Stimulated activated CD4-positive, alpha-beta T cell treated with anti-CD3 and anti-CD28 coated beads, Interleukin-4, amount 100 ng/mL, for 4 hours (primary cell): ENCODE measurements at regions not wholly inside any gene's neighbourhood (a gene's known extent, or its start where the extent isn't known, plus 50 kb on each side); places are given as distances from the start of the nearest gene placed in this dataset.

ENCODE experiments used
- DNase-seq, 2 experiments: peaks; one replicate each; pipeline ENCODE4 v3.0.0-alpha.2; 2020

DNA sequence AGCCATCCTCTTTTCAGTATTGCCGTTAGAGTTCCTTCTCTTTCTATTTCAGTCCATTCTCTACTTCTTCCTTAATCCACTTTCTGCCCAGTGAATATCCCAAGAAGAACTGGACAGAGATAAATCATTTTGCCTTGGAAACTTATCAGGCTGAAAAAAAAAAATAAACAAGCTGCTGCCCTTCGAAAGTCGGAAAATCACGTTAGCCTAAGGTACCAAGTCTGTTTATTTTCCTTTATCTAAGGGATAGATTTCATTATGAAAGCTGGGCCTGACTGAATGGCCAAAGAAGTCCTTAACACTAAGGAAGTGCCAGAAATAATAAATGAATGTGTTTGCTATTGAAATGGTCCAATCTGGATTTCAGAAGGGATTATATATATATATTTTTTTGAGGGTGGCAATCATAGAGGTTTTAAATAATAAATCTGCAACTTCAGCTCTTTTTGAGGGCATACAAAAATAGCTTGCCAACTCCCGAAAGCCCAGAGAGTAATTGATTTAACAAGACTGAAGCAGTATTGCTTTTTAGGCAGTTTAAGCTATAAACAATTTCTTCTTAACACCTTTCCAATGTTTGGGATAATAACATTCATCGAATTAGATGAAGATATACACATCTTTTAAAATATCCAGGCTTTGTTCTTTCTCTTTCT, 127.0 kb upstream of the STMND1 start:
- DNase-seq: no peak

DNA sequence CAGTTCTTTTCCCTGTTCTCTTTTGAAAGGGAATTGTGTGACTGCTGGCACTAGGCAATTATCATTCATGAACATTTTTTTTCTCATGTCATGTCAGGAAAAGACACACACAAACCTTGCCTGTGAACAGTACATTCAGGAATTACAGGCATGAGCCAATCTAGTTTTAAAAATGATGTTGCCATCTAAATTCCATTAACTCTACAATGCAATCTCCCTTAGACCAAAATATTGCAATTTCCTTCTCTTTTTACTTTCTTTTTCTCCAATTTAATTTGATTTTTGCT, 127.5 kb upstream of the STMND1 start:
- DNase-seq: no peak

DNA sequence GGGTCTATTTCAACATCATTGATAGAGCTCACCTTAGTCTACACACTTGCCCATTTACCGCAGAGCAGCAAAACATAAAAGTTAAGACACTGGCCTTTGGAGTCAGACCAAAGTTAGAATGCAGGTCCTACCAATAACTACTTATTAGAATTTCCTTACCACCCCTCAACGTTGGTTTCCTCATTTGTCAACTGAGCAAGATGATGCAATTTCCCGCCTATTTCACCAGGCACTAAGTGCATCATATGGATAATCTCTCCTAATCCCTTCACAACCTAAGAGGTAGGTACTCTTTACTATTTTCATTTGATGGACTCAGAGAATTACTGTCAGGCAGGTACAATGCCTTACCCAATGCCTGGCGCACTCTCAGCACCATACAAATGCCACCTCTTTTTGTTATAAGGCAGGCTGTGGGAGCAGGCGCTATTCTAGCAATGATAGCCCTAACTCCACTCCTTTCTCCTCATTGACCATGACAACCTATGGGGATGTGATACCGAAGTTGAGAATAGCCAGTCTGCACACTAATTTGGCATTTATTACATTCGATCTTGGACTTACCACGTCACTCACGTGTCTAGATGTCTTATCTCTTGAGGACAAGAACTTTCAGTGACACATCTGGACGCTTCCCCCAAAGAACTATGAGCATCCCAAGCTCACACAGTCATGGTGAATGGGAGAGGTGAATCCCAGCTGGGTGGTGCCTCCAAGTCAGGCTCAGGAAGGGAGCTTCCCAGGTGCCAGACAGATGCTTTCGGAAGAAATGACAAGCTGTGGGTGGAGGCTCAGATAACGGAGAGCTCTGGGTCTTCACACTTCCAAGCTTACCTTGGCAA, 128.1 kb upstream of the STMND1 start:
- DNase-seq: no peak

DNA sequence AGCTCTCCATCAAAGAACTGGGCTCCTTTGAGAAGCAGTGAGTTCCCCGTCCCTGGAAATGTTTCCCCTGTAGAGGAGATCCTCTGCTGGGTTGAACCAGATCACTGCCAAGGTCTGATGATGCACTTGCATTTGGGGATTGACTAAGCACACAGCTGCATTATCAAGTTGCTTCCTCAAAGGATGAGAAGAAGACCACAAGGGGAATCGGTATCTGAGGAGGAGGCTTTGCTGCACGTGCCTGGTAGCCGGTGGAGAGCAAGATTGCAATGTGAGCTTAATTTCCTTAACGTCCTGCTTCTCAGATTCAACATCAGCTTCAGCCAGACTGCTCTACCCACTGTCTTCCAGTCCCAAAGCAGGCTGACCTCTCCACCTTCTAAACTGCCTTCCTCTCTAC, 128.8 kb upstream of the STMND1 start:
- DNase-seq: no peak

DNA sequence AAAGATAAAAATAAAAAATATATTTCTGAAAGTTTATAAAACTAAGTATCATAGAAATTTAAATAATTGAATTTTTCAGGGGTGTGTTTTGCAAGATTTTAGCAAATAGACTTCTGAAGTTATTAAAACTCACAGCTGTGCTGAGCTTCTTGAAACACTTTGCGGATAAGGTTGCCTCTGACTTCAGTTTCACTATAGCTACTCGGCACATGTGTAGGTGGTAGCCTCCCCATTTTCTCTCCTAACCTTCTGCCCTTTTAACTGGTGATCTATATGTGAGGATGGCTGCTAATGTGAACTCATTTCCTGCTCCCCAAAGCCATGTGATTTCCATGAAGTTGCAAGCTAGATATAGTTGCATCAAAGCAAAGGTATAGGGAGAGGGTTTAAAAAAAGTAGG, 129.3 kb upstream of the STMND1 start:
- no peak for DNase-seq

DNA sequence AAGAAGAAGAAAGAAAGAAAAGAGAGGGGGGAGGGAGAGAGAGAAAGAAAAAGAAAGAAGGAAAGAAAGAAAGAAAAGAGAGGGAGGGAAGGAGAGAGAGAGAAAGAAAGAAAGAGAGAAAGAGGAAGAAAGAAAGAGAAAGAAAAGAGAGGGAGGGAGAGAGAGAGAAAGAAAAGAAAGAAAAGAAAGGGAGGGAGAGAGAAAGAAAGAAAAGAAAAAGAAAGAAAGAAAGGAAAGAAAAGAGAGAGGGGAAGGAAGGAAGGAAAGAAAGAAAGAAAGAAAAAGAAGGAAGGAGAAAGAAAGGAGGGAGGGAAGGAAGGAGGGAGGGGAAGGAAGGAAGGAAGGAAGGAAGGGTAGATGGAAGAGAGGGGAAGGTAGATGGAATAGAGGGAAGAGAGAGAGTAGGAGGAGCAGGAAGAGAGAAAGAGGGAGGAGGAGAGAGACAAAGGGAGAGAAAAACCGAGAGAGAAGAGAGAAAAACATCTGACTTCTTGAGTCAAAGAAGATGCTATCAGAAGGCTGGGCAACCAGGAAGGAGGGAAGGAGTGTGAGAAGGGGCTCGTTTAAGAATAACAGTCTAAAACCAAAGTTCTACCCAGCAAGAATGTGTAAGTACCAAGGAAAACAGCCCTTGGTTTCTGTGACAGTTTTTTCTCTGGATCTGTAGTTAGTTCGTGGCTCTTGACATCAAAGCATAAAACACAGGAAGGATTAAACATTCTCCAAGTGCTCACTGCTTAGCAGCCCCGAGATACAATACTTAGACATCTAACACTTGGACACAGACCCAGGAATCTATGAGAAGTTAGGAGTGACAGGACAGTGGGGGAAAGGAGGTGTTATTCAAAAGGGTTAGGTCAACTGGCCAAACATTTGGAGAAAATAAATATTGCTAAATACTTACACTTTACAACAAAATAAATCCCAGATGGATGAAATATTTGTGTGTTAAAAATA, 131.9 kb upstream of the STMND1 start:
- no peak for DNase-seq

DNA sequence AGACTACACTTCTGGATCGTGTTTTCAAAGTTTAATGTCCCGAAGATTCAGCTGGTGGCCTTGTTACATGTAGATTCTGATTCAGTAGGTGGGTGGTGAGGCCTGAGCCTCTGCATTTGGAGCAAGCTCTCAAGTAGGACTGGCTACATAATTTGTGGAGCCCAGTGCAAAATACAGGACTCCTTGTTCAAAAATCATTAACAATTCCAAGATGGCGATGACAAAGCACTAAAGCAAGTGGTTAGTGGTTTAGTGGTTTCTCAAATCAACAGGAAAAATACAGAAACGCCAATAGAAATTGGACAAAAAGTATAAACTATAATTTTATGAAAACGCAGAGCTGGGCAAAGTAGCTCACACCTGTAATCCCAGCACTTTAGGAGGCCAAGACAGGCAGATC, 133.7 kb upstream of the STMND1 start:
- DNase-seq: no peak

DNA sequence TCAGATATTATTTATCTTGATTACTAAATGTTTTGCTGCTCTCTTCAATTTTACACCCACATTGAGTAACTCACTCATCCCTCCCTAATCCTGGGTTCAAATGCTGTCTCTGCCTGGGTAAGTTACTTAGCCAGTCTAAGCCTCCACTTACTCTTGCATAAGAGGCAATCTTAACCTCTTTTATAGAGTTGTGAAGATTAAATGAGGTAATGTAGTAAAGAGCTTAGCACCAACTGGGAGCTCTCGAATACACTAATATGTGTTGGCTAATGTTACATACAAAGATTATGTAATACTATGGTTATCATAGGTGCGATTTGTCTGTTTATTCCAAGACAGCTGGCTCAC, 134.4 kb upstream of the STMND1 start:
- DNase-seq: no peak

DNA sequence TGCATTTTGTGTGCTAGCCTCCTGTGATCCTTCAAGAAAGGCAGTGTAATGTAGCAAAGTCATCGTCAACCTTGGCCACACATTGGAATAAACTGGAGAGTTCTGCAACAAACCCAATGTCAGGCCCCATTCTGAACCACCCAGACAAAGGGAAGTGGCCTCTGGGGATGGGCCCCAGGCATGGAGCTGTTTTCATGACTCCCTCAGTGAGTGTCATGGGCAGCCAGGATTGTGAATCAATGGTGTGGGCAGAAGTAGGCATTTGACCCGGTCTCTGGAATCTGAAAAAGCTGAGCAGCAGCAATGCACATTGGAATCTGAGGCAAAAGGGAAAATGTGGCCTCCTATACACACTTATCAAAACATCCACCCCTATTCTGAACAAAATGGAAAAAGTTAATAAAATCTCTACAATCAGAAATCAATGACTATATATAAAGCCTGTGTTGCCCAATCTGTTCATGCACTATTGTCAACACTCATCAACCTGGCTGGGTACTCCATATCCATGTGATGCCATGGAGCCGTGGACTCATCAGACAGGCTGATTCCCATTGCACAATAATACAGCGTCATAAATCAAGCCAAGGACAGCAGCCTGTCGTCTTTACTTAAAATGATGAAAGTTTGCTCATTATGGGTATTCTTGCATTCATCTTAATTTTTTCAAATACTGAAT, 134.9 kb upstream of the STMND1 start:
- DNase-seq: no peak

DNA sequence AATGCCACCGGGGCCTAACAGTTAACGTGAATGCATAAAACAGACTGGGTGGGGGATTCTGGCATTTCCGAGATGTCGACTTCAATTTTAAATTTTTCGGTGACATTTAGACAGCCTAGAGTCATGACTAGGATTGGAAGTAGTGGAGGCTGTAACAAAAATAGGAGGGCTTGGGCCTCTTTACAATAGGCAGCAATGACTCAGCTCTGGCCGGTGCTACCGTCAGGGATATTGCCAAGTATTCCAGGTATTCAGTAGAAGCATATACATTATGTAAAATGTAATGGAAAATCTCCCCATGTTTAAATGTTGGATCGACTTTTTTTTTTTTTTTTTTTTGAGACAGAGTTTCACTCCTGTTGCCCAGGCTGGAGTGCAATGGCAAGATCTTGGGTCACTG, 136.2 kb upstream of the STMND1 start:
- no peak for DNase-seq

DNA sequence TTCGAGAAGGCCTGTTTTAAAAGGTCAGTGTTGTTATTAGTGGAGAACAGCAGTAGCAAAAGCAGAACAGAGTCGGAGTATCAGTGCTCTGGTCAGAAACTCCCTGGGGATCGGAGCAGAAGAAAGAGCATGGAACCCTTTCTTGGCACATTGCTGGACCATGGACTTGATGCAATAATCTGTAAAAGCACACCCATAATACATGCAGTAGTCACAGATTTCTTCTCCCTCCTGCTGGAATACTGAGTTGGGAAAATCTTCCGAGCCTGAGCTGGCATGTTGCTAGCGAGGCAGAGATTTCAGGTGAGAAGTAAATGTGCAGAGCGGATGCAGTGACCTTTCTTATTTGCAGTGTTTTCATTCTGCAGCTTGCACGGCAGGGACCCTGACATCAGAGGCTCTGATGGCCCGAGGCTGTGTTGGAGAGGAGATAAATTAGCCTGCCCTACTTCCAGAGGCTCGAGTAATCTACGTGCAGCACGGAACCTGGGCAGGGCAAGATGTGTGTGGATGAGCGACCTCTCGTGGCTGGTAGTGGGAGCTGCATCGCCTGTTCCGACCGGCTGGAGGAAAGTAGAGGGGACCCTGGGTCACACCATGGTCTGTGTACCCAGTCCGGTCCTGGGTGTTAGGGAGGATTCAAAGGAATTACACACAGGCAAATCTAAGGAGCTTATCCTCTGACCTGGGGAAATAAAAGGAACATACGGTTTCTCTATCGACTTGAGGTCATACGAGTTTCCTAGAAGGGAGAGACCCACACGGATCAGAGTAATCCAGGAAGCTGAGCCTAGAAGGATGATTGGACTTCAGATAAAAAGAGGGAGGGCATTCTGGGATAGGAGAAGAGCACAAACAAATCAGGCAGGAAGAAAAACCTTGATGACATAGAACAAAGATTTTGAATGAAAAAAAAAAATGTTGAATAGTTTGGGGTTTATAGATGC, 137.0 kb upstream of the STMND1 start:
- DNase-seq: peak; percentile 36 to 59

DNA sequence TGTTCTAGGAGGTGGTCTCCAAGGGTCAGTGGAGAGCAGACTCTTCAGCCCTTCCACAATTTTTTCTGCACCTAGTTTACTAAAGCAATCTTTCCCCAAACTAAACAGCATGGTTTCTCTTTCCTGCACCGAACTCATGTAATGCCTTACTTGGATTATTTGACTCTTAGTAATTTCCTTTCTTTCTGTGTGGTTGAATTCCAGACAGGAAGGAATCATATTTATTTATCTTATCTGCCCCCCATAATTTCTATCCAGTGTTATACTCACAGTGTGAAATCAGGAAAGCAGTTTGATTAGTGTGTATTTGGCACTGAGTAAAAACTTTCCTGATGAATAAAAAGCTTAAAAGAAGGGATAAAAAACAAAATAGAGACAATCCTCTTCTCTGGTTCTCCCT, 140.3 kb upstream of the STMND1 start:
- DNase-seq: no peak

DNA sequence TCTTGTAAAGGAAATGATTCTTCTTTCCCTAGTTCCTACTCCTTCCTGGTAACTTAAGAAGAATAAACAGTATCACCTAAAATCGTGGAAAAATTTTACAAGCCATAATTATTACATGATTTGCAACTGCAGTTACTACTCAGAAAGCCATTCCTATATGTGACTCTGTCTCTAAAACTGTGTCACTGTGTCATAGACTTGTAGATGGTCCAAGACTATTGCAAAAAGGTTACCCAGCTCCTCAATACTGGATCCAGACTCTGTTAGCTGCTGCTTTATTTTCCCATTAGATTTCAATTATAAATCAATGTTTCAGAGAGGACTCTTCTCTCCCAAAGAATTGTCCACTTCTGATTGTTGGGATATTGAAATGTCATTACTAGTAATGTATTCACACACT, 142.1 kb upstream of the STMND1 start:
- DNase-seq: no peak

DNA sequence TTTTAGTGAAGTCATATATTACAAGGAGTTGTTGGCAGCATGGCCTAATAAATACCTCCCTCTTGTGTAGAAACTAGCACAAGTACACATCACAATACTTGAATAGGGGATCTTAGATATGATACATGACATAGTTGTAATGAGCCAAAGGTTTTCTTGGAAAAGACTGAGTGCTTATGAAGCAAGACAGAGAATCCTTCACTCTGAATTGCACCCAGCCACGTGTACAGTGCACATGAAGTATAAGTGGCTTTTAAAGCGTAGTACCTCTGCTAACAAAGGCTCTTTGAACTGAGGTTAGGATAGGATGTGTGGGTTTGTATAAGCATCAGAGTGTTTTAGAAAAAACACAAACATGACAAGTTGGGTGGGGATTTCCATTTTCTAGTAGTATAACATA, 145.5 kb upstream of the STMND1 start:
- DNase-seq: no peak

DNA sequence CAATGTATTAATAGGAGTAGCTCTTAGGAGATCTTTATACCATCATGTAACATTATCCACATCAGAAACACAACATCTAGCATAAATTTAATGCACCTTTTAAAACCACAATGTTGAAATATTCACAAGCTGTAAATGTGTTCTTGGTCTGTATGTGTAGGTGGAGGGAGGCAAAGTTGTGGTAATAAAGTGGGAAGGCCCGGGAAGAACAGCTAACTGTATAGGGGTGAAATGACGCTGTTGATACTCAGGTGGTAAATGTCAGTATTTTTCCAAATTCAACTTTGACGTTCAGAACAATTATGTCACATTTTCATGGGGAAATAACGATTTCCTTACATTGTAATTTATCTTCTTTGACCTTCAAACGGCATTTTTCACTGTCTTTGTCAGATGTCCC, 146.0 kb upstream of the STMND1 start:
- DNase-seq: no peak

DNA sequence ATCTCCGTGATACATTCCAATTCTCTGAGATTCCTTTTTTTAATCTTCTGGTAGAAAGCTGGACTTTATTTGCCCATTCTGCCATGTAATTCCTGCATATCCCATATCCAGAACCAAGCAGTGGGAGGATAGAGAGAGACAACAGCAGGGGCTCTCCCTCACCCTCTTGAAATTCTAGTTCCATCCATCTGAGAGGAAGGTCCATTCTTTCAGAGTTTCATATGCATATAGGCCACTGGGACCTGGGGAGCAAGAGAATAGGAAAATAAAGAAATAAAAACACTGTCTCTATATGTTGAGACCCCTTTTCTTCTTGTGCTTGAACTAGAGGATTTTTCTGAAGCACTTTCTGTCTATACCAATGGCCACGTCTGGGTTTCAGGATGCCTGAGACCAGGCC, 147.9 kb upstream of the STMND1 start:
- no peak for DNase-seq

DNA sequence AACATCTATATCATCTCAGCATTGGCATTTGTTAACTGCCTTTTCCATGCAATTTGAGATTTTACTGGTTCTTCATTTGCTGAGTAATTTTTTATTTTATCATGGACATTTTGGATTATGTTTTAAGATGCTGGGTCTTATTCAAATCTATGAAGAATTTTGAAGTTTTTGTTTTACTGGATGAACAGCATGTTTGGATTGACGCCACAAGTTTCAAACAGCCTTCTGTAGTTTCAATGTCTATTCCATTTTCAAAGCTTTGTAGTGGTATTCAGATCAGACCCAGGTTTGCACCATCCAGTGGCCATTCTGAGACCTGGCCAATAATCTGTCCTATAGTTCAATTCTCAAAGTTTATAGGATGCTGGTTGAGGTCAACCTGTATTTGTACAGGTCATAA, 148.4 kb upstream of the STMND1 start:
- DNase-seq: no peak

DNA sequence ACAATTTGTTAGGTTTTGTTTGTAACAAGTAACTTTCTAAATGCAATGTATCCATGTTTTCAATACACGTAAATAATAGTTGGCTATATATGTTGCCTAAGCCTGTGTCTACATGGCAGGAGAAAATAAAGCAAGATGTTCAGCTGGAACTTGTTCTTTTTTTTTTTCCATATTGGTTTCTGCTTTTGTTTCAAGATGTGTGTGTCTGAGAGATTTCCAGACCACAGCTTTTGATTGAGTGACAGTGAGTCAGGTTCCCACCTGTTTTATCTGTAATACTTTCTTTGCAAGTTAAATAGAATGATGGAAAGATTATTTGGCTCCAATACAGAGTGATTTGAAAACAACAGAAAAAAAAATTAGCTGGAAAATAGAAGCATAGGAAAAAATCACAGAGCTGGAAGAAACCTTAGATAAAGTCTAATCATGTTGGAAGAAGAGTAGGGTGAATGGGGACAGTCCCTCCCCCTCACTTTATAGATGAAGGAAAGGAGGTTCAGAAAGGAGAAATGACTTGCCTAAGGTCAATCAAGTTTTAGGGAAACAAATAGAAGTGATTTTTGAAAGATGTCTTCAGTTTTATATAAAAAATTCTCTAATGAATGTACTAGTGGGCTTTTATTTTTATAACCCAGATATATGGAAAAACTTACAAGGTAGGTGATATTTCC, 150.9 kb upstream of the STMND1 start:
- DNase-seq: no peak

DNA sequence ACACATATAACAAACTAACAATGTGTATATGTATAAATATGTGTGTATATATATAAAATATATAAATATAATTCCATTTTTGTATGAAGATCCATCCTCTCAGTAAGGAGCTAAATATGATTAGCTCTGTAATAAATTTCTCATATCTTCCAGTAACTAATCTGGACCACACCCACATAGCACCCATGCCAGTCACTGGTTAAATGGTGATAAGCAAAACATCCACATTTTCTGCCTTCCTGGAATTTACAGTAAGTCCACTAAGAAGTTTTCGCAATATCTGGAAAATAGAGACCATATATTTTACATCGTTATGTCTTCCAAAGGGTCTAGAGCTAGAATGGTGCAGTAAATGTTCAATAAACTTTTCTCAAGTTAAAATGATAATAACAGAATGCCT, 151.5 kb upstream of the STMND1 start:
- DNase-seq: no peak

DNA sequence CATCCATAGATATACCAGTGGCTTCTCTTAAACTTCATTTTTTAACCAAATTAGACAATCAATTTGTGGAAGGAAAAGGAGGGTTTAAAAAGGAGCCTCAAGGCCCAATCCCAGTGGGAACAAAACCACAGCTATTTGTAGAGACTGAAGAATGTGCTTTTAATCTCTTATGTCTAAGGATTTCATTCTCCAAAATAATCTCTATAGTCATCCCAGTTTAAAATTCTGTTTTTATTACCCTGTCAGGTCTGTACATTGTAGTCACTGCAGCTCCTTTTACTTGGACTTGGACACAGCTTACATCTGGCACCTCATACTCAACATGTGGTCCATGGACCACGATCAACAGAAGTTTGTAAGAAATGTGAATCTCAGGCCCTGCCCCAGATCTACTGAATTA, 152.1 kb upstream of the STMND1 start:
- DNase-seq: no peak

DNA sequence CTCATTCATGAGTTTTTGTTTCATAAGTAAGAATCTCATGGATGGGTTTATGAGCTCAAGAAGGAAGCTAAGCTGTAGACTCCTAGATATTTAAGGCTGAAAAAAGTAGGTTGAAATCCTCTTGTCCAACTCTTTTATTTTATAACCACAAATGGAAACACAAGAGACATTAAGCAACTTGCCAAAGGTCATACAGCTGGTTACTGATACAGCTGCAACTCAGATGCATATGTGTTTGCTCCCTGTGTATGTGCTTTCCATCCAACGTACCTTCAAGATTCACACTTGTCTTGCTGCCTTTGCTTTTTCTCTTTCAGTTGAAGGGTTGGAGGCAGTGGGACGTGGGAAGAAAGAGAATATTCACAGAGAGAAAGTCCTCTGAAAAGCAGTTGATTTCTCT, 153.5 kb upstream of the STMND1 start:
- DNase-seq: no peak
